ENCODE measurements at regions not wholly inside any gene's neighbourhood (a gene's known extent, or its start where the extent isn't known, plus 50 kb on each side); places are given as distances from the start of the nearest gene placed in this dataset.

DNA sequence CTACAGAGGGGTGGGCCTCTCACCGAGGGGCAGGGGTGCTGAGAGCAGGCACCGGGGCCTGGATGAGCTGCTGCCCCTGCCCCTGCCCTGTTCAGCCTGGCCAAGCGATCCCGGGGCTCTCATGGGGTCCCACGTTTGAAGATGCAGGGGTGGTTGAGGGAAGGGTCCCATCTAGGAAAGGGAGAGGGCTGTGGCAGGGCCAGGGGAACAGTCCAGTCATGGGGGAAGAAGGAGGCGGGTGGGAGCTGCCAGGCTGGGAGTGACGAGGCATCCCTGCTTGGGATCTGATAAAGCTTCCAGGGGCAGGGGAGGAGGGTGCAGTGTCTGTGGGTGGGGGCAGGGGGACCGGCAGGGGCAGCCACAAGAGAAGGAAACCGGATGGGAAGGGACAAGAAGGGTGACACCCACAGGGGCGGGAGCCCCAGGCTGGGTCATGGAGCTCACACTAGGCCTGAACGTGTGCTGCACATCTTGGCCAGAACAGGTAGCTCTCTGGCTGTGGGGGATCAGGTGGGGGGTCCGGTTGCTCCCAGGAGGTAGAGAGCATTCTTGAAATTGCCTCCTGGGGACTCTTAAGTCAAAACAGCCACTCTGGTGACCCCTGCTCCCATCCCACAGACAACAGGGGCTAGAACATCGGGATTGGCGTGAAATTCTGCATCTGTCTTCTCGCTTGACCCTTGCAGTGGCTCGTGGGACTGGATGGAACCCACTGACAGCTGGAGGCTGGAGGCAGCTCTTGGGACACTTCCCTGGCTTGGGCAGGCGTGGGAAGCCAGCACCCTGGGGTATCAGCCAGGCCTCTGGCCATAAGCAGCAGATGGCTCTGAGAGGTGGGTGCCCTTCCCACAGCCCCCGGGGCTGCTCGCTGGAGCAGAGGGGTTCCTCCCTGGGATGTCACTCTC, 58.0 kb upstream of the GATA5 start (continued):
- no peak for TF ChIP-seq BHLHE40 (IDR thresholded peaks at IDR 0.05; ENCODE audit: low read depth, low read length)

GRCh38 chr20:62534526-62535221, 58.9 kb upstream of the GATA5 start:
- Histone ChIP-seq H3K27me3 (ENCODE audit: control insufficient read depth, insufficient read depth, low read length) (peaks cover 50% of the 10 kb centered on the region), H2BK15ac (ENCODE audit: low read depth, low read length) (no peak overlapping the region), H3K4ac (ENCODE audit: low read depth, low read length) (no peak overlapping the region), H4K91ac (ENCODE audit: insufficient read depth, low read depth, low read length) (no peak overlapping the region), H4K20me1 (ENCODE audit: insufficient read depth, low read length) (no peaks in the 10 kb centered on the region; the same call in 1 of the 2 replicates), H2BK120ac (ENCODE audit: low read depth, low read length) (no peak overlapping the region), H3K79me1 (ENCODE audit: low read depth in 1 of 2, low read length in 2 of 2) (no peaks in the 10 kb centered on the region), H4K5ac (ENCODE audit: low read depth, low read length) (no peak overlapping the region), H3K4me2 (ENCODE audit: low read depth, low read length) (no peak overlapping the region), H2AFZ (replicated peaks; ENCODE audit: low read length, poor library complexity) (no peak overlapping the region), H2BK20ac (ENCODE audit: low read depth, low read length) (no peak overlapping the region), H4K8ac (ENCODE audit: low read depth in 2 of 2, low read length in 2 of 2) (no peak overlapping the region), H3K27ac (ENCODE audit: insufficient read depth, low read length) (no peak overlapping the region), H3K4me1 (ENCODE audit: control insufficient read depth, insufficient read depth, low read length) (no peaks in the 10 kb centered on the region), H2AK9ac (replicated peaks; ENCODE audit: low read depth, low read length, poor library complexity) (no peak overlapping the region), H3K36me3 (ENCODE audit: control insufficient read depth, insufficient read depth, low read length) (no peaks in the 10 kb centered on the region), H3K9me1 (ENCODE audit: insufficient read depth, low read length) (no peaks in the 10 kb centered on the region), H3K56ac (ENCODE audit: extremely low read depth, insufficient read depth, low read length) (no peak overlapping the region), H2BK5ac (ENCODE audit: low read depth, low read length, poor library complexity, severe bottlenecking) (no peak overlapping the region), H3K9me3 (ENCODE audit: control insufficient read depth, insufficient read depth, low read length) (no peaks in the 10 kb centered on the region), H3K4me3 (ENCODE audit: insufficient read depth, low read depth, low read length) (no peak overlapping the region), H3K14ac (replicated peaks; ENCODE audit: low read depth, low read length) (no peak overlapping the region), H3K18ac (ENCODE audit: low read depth, low read length) (no peak overlapping the region), H2AK5ac (ENCODE audit: low read depth, low read length) (no peak overlapping the region), H3K23ac (ENCODE audit: low read depth, low read length) (no peak overlapping the region), H3K9ac (ENCODE audit: low read depth, low read length) (no peak overlapping the region)
- intact Hi-C loops (cut with micrococcal nuclease) (no loop called here), dilution Hi-C loops (cut with HindIII; ENCODE audit: low sequenced_read_pairs, unreplicated experiment) (no loop called here), in situ Hi-C loops (cut with MboI; ENCODE audit: low sequenced_read_pairs) (no loop called here)
- no TSS peak for BruUV-seq (replicated peaks)
- DNase-seq (no peak), ATAC-seq (ENCODE audit: low read depth) (no peak)
- no peak for TF ChIP-seq MAFK (IDR thresholded peaks at IDR 0.05; ENCODE audit: low read depth, low read length)
- ChIA-PET CTCF (no interaction called here), POLR2A (ENCODE audit: unreplicated experiment) (no interaction called here)
- 77% methylated on average over 15 of the region's 29 CpGs; no CpG with 5 or more reads in 1 of the 2 experiments for WGBS, 2 experiments (ENCODE audit: extremely low coverage in 2 of 2, insufficient read length in 1 of 2)

Data from IMR-90 (cell line).